Body of pancreas (tissue), 4 donors: ENCODE measurements at regions not wholly inside any gene's neighbourhood (a gene's known extent, or its start where the extent isn't known, plus 50 kb on each side); places are given as distances from the start of the nearest gene placed in this dataset.

Experiments used
- ATAC-seq: fragments of 150-250 bp; one replicate; pipeline ENCODE4 v1.9.1; 2016
- DNase-seq, 4 donors: peaks; one replicate each; pipeline ENCODE4 v3.0.0-alpha.2; 2019
- H3K27ac ChIP-seq, 4 donors: fragments of 200-600 bp; sonication (generic); 1 replicate in 3 of 4; 2 replicates in 1 of 4; pipeline versions ENCODE4 v1.5.1 to v1.6.1; 2016 to 2019; ENCODE audit warnings: mild to moderate bottlenecking in 1 of 4, mixed read lengths in 1 of 4, moderate library complexity in 1 of 4
- H3K27me3 ChIP-seq, 2 donors: fragments of 200-600 bp; sonication (generic); one replicate each; pipeline ENCODE4 v1.6.0; 2016; ENCODE audit warnings: mild to moderate bottlenecking in 1 of 2
- H3K36me3 ChIP-seq, 2 donors: fragments of 200-600 bp; sonication (generic); replicated peaks in 1 of 2; 2 replicates each; pipeline ENCODE4 v1.5.1; 2016; ENCODE audit warnings: low read depth in 2 of 2; ENCODE audit not compliant: insufficient read depth in 1 of 2
- H3K4me1 ChIP-seq: fragments of 200-600 bp; sonication (generic); one replicate; pipeline ENCODE4 v1.6.0; 2016
- H3K4me3 ChIP-seq, 2 donors: fragments of 200-600 bp; sonication (generic); 1 replicate in 1 of 2; 2 replicates in 1 of 2; pipeline ENCODE4 v1.5.1; 2016 to 2019
- H3K9me3 ChIP-seq, 3 donors: fragments of 200-600 bp; sonication (generic); 1 replicate in 2 of 3; 2 replicates in 1 of 3; pipeline ENCODE4 v1.5.1; 2016
- CTCF ChIP-seq, 7 experiments: fragments of 450-650 bp in 4 of 7; fragments of 200-600 bp in 3 of 7; sonication (generic) in 3 of 7; IDR thresholded peaks; one replicate each; pipeline ENCODE4 v1.5.1; 2016 to 2019; ENCODE audit warnings: antibody characterized with exemption in 7 of 7
- POLR2A ChIP-seq, 3 donors: fragments of 450-650 bp; IDR thresholded peaks; one replicate each; pipeline ENCODE4 v1.6.1; 2016; ENCODE audit warnings: antibody characterized with exemption in 3 of 3, mild to moderate bottlenecking in 2 of 3
- WGBS, 2 donors: methylation state at CpG; one replicate each; pipeline ENCODE4 v1.1.5; 2017; 5-methylcytosine and 5-hydroxymethylcytosine counted together
- intact Hi-C: fragments of 100-400 bp; cut with DNase I; formaldehyde crosslinking; loops from one replicate; pipeline ENCODE4 v1.15.1; 2023

- intact Hi-C loops, result no loop called here
- no peaks in the 10 kb centered on the region for H3K9me3 ChIP-seq
- no peaks in the 10 kb centered on the region for H3K27me3 ChIP-seq
- H3K4me1 ChIP-seq, result no peaks in the 10 kb centered on the region
- DNase-seq, result no peak
- no peak for ATAC-seq
- no peak for TF ChIP-seq POLR2A (IDR thresholded peaks at IDR 0.05)
- WGBS, 2 donors, result 36 to 39% methylated on average over 3 of the region's 3 CpGs
- H3K27ac ChIP-seq, result no peak overlapping the region
- H3K36me3 ChIP-seq, result no peaks in the 10 kb centered on the region
- H3K4me3 ChIP-seq, result no peak overlapping the region
Measured at GRCh38 chr5:169474226-169474625, 109.3 kb upstream of the SPDL1 start.

GRCh38 chr5:169472544-169472943, 111.0 kb upstream of the SPDL1 start:
- H3K27me3 ChIP-seq, result no peaks in the 10 kb centered on the region
- intact Hi-C loops, result no loop called here
- H3K9me3 ChIP-seq, result no peaks in the 10 kb centered on the region
- no peak overlapping the region for H3K4me3 ChIP-seq
- ATAC-seq (no peak), DNase-seq (no peak)
- no peaks in the 10 kb centered on the region for H3K4me1 ChIP-seq
- TF ChIP-seq POLR2A (IDR thresholded peaks at IDR 0.05) (no peak), CTCF (IDR thresholded peaks at IDR 0.05) (no peak)
- H3K27ac ChIP-seq, result no peak overlapping the region
- no peaks in the 10 kb centered on the region for H3K36me3 ChIP-seq
- 53 to 60% methylated on average over 5 of the region's 5 CpGs for WGBS, 2 donors

- ATAC-seq (no peak), DNase-seq (no peak)
- intact Hi-C loops, result no loop called here
- H3K9me3 ChIP-seq, result no peaks in the 10 kb centered on the region
- TF ChIP-seq POLR2A (IDR thresholded peaks at IDR 0.05) (no peak), CTCF (IDR thresholded peaks at IDR 0.05) (no peak)
- no peaks in the 10 kb centered on the region for H3K27me3 ChIP-seq
- WGBS, 2 donors, result 64 to 77% methylated on average over 4 of the region's 4 CpGs
- no peak overlapping the region for H3K4me3 ChIP-seq
- no peak overlapping the region for H3K27ac ChIP-seq
- H3K36me3 ChIP-seq, result no peaks in the 10 kb centered on the region
- no peaks in the 10 kb centered on the region for H3K4me1 ChIP-seq
Measured at GRCh38 chr5:169471021-169471420, 112.6 kb upstream of the SPDL1 start.

GRCh38 chr5:169467041-169467771, 116.4 kb upstream of the SPDL1 start:
- no peak overlapping the region for H3K4me3 ChIP-seq
- no peaks in the 10 kb centered on the region for H3K27me3 ChIP-seq
- 27 to 30% methylated on average over 5 of the region's 5 CpGs for whole genome bisulfite sequencing, 2 donors
- TF ChIP-seq POLR2A (IDR thresholded peaks at IDR 0.05), result no peak
- no peak for TF ChIP-seq CTCF (IDR thresholded peaks at IDR 0.05)
- intact Hi-C loops, result no loop called here
- no peak overlapping the region for H3K27ac ChIP-seq
- H3K9me3 ChIP-seq, result no peaks in the 10 kb centered on the region
- no peaks in the 10 kb centered on the region for H3K36me3 ChIP-seq
- no peak for DNase-seq
- H3K4me1 ChIP-seq, result no peaks in the 10 kb centered on the region
- ATAC-seq, result no peak

GRCh38 chr5:169460896-169461295, 122.7 kb upstream of the SPDL1 start:
- H3K27ac ChIP-seq, result no peak overlapping the region
- ATAC-seq (no peak), DNase-seq (no peak)
- H3K4me3 ChIP-seq, result no peak overlapping the region
- H3K9me3 ChIP-seq, result no peaks in the 10 kb centered on the region
- no peaks in the 10 kb centered on the region for H3K4me1 ChIP-seq
- no peaks in the 10 kb centered on the region for H3K27me3 ChIP-seq
- H3K36me3 ChIP-seq, result no peaks in the 10 kb centered on the region
- intact Hi-C loops, result no loop called here
- 80 to 85% methylated on average over 6 of the region's 6 CpGs for WGBS, 2 donors
- TF ChIP-seq CTCF (IDR thresholded peaks at IDR 0.05) (no peak), POLR2A (IDR thresholded peaks at IDR 0.05) (no peak)
